ENCODE measurements at regions not wholly inside any gene's neighbourhood (a gene's known extent, or its start where the extent isn't known, plus 50 kb on each side); places are given as distances from the start of the nearest gene placed in this dataset.

DNA sequence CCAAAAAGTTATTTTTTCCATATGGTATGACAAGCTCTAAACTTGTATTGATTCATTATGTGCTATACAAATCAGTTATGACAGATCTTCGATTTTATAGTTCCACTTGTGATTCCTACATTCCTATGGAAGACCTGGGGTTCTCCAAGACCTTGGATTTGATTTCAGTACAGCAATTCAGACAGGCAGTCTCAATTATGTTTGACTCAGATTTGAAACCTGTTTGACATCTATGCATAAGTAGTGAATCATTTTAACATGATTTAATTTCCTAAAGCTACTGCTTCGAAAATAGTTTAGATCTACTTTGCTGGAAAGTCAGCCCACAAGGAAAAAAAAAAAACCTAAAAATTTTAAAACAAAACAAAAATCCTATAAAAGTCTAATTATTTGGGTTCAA, 820.4 kb downstream of the LUZP2 start:
- POLR2A ChIA-PET, result no interaction called here
- Mint-ChIP-seq H3K27me3 (ENCODE audit: low read depth) (no peaks in the 10 kb centered on the region), H3K4me1 (peaks cover 2% of the 10 kb centered on the region; the same call in 1 of the 2 replicates), H3K27ac (no peak overlapping the region), H3K36me3 (no peaks in the 10 kb centered on the region), H3K4me3 (no peak overlapping the region), H3K9me3 (peaks cover 4% of the 10 kb centered on the region; the same call in 1 of the 2 replicates)
- no peak for ATAC-seq
- TF ChIP-seq NR2C2 (CRISPR knock-in tag; IDR thresholded peaks at IDR 0.05) (no peak), KAT7 (CRISPR knock-in tag; IDR thresholded peaks at IDR 0.05; ENCODE audit: borderline replicate concordance) (no peak), FOXJ3 (CRISPR knock-in tag; IDR thresholded peaks at IDR 0.05; ENCODE audit: borderline replicate concordance) (no peak), ETV6 (CRISPR knock-in tag; IDR thresholded peaks at IDR 0.05) (no peak), GTF2I (CRISPR knock-in tag; conservative IDR thresholded peaks at IDR 0.05) (no peak), JUN (CRISPR knock-in tag; IDR thresholded peaks at IDR 0.05) (no peak), E2F1 (CRISPR knock-in tag; IDR thresholded peaks at IDR 0.05) (no peak), ZNF121 (CRISPR knock-in tag; IDR thresholded peaks at IDR 0.05) (no peak), IRF2 (CRISPR knock-in tag; IDR thresholded peaks at IDR 0.05; ENCODE audit: borderline replicate concordance, low read depth) (no peak), E2F4 (CRISPR knock-in tag; IDR thresholded peaks at IDR 0.05; ENCODE audit: borderline replicate concordance, low read depth) (no peak), TP53 (CRISPR knock-in tag; IDR thresholded peaks at IDR 0.05) (no peak)
- TF ChIP-seq, protein P1, sequence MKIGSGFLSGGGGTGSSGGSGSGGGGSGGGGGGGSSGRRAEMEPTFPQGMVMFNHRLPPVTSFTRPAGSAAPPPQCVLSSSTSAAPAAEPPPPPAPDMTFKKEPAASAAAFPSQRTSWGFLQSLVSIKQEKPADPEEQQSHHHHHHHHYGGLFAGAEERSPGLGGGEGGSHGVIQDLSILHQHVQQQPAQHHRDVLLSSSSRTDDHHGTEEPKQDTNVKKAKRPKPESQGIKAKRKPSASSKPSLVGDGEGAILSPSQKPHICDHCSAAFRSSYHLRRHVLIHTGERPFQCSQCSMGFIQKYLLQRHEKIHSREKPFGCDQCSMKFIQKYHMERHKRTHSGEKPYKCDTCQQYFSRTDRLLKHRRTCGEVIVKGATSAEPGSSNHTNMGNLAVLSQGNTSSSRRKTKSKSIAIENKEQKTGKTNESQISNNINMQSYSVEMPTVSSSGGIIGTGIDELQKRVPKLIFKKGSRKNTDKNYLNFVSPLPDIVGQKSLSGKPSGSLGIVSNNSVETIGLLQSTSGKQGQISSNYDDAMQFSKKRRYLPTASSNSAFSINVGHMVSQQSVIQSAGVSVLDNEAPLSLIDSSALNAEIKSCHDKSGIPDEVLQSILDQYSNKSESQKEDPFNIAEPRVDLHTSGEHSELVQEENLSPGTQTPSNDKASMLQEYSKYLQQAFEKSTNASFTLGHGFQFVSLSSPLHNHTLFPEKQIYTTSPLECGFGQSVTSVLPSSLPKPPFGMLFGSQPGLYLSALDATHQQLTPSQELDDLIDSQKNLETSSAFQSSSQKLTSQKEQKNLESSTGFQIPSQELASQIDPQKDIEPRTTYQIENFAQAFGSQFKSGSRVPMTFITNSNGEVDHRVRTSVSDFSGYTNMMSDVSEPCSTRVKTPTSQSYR (CRISPR knock-in tag; IDR thresholded peaks at IDR 0.05), result no peak
- TF ChIP-seq, protein P2, sequence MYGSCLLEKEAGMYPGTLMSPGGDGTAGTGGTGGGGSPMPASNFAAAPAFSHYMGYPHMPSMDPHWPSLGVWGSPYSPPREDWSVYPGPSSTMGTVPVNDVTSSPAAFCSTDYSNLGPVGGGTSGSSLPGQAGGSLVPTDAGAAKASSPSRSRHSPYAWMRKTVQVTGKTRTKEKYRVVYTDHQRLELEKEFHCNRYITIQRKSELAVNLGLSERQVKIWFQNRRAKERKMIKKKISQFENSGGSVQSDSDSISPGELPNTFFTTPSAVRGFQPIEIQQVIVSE (CRISPR knock-in tag; IDR thresholded peaks at IDR 0.05; ENCODE audit: borderline replicate concordance), result no peak
- TF ChIP-seq, protein P3, sequence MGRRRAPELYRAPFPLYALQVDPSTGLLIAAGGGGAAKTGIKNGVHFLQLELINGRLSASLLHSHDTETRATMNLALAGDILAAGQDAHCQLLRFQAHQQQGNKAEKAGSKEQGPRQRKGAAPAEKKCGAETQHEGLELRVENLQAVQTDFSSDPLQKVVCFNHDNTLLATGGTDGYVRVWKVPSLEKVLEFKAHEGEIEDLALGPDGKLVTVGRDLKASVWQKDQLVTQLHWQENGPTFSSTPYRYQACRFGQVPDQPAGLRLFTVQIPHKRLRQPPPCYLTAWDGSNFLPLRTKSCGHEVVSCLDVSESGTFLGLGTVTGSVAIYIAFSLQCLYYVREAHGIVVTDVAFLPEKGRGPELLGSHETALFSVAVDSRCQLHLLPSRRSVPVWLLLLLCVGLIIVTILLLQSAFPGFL (CRISPR knock-in tag; IDR thresholded peaks at IDR 0.05; ENCODE audit: borderline replicate concordance), result no peak
- TF ChIP-seq, protein P4, sequence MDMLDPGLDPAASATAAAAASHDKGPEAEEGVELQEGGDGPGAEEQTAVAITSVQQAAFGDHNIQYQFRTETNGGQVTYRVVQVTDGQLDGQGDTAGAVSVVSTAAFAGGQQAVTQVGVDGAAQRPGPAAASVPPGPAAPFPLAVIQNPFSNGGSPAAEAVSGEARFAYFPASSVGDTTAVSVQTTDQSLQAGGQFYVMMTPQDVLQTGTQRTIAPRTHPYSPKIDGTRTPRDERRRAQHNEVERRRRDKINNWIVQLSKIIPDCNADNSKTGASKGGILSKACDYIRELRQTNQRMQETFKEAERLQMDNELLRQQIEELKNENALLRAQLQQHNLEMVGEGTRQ (CRISPR knock-in tag; IDR thresholded peaks at IDR 0.05), result no peak
- TF ChIP-seq, protein P5, sequence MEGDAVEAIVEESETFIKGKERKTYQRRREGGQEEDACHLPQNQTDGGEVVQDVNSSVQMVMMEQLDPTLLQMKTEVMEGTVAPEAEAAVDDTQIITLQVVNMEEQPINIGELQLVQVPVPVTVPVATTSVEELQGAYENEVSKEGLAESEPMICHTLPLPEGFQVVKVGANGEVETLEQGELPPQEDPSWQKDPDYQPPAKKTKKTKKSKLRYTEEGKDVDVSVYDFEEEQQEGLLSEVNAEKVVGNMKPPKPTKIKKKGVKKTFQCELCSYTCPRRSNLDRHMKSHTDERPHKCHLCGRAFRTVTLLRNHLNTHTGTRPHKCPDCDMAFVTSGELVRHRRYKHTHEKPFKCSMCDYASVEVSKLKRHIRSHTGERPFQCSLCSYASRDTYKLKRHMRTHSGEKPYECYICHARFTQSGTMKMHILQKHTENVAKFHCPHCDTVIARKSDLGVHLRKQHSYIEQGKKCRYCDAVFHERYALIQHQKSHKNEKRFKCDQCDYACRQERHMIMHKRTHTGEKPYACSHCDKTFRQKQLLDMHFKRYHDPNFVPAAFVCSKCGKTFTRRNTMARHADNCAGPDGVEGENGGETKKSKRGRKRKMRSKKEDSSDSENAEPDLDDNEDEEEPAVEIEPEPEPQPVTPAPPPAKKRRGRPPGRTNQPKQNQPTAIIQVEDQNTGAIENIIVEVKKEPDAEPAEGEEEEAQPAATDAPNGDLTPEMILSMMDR (IDR thresholded peaks at IDR 0.05), result no peak
- DNase-seq (ENCODE audit: low spot score), result no peak
- CTCF ChIA-PET, result interaction anchor here (0.7 kb wide), 1 partner anchor 277 kb away, joined by 3 read pairs; no protein-coding TSS in a partner anchor

- H3K4me1 Mint-ChIP-seq, result peaks cover 7% of the 10 kb centered on the region; the same call in 1 of the 2 replicates
- H3K27me3 Mint-ChIP-seq (ENCODE audit: low read depth), result no peaks in the 10 kb centered on the region
- TF ChIP-seq, protein P6, sequence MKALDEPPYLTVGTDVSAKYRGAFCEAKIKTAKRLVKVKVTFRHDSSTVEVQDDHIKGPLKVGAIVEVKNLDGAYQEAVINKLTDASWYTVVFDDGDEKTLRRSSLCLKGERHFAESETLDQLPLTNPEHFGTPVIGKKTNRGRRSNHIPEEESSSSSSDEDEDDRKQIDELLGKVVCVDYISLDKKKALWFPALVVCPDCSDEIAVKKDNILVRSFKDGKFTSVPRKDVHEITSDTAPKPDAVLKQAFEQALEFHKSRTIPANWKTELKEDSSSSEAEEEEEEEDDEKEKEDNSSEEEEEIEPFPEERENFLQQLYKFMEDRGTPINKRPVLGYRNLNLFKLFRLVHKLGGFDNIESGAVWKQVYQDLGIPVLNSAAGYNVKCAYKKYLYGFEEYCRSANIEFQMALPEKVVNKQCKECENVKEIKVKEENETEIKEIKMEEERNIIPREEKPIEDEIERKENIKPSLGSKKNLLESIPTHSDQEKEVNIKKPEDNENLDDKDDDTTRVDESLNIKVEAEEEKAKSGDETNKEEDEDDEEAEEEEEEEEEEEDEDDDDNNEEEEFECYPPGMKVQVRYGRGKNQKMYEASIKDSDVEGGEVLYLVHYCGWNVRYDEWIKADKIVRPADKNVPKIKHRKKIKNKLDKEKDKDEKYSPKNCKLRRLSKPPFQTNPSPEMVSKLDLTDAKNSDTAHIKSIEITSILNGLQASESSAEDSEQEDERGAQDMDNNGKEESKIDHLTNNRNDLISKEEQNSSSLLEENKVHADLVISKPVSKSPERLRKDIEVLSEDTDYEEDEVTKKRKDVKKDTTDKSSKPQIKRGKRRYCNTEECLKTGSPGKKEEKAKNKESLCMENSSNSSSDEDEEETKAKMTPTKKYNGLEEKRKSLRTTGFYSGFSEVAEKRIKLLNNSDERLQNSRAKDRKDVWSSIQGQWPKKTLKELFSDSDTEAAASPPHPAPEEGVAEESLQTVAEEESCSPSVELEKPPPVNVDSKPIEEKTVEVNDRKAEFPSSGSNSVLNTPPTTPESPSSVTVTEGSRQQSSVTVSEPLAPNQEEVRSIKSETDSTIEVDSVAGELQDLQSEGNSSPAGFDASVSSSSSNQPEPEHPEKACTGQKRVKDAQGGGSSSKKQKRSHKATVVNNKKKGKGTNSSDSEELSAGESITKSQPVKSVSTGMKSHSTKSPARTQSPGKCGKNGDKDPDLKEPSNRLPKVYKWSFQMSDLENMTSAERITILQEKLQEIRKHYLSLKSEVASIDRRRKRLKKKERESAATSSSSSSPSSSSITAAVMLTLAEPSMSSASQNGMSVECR (CRISPR knock-in tag; IDR thresholded peaks at IDR 0.05; ENCODE audit: borderline replicate concordance), result no peak
- no peak for TF ChIP-seq SP1 (CRISPR knock-in tag; conservative IDR thresholded peaks at IDR 0.05)
- TF ChIP-seq, protein P5 (IDR thresholded peaks at IDR 0.05), result no peak
- no peak overlapping the region for H3K27ac Mint-ChIP-seq
- no peaks in the 10 kb centered on the region for H3K36me3 Mint-ChIP-seq
- no peak overlapping the region for H3K4me3 Mint-ChIP-seq
- ATAC-seq (no peak), DNase-seq (ENCODE audit: low spot score) (no peak)
- POLR2A ChIA-PET, result no interaction called here
- CTCF ChIA-PET, result no interaction called here
- peaks cover 20% of the 10 kb centered on the region for H3K9me3 Mint-ChIP-seq
Observed at GRCh38 chr11:25319127-25319526, 822.3 kb downstream of the LUZP2 start.
